CD14-positive monocyte (primary cell): ENCODE measurements at regions not wholly inside any gene's neighbourhood (a gene's known extent, or its start where the extent isn't known, plus 50 kb on each side); places are given as distances from the start of the nearest gene placed in this dataset.

Experiments
- DNase-seq, 3 donors: peaks; one replicate each; pipeline ENCODE4 v3.0.0-alpha.2; 2011 to 2022
- H2AFZ ChIP-seq: 2 replicates; pipeline ENCODE4 v1.6.0; 2012; ENCODE audit warnings: mild to moderate bottlenecking, low read depth, low read length, inconsistent platforms; ENCODE audit not compliant: insufficient read depth, poor library complexity, severe bottlenecking
- H3K27ac ChIP-seq, 2 donors: 1 replicate in 1 of 2; 2 replicates in 1 of 2; pipeline ENCODE4 v1.5.1; 2012 to 2013; ENCODE audit warnings: low read length in 2 of 2, control low read depth in 1 of 2, inconsistent platforms in 1 of 2, low read depth in 1 of 2, mild to moderate bottlenecking in 1 of 2
- H3K27me3 ChIP-seq, 2 donors: one replicate each; pipeline versions ENCODE4 v1.6.0 to v1.6.1; 2011 to 2013; ENCODE audit warnings: low read length in 2 of 2; ENCODE audit not compliant: control insufficient read depth in 2 of 2, insufficient read depth in 2 of 2
- H3K36me3 ChIP-seq, 2 donors: replicated peaks in 1 of 2; 1 replicate in 1 of 2; 2 replicates in 1 of 2; pipeline versions ENCODE4 v1.5.1 to v1.6.1; 2012 to 2013; ENCODE audit warnings: low read length in 2 of 2, control low read depth in 1 of 2, inconsistent platforms in 1 of 2, mild to moderate bottlenecking in 1 of 2; ENCODE audit not compliant: insufficient read depth in 2 of 2, control insufficient read depth in 1 of 2
- H3K4me1 ChIP-seq, 2 donors: 1 replicate in 1 of 2; 2 replicates in 1 of 2; pipeline versions ENCODE4 v1.5.1 to v1.6.1; 2012 to 2013; ENCODE audit warnings: low read length in 2 of 2, control low read depth in 1 of 2, inconsistent platforms in 1 of 2, mild to moderate bottlenecking in 1 of 2, moderate library complexity in 1 of 2; ENCODE audit not compliant: insufficient read depth in 2 of 2, control insufficient read depth in 1 of 2
- H3K4me2 ChIP-seq: replicated peaks from 2 replicates; pipeline ENCODE3; 2012; ENCODE audit warnings: low read length, moderate library complexity, mild to moderate bottlenecking; ENCODE audit not compliant: poor library complexity, severe bottlenecking; ENCODE audit errors: extremely low read depth
- H3K4me3 ChIP-seq, 3 experiments: fragments of 200-600 bp in 1 of 3; sonication (generic) in 1 of 3; replicated peaks in 1 of 3; 1 replicate in 2 of 3; 2 replicates in 1 of 3; pipeline ENCODE4 v1.5.1; 2011 to 2013; ENCODE audit warnings: low read length in 3 of 3, mild to moderate bottlenecking in 3 of 3, control low read depth in 2 of 3, low read depth in 2 of 3, inconsistent platforms in 1 of 3, moderate library complexity in 1 of 3
- H3K79me2 ChIP-seq: 2 replicates; pipeline ENCODE4 v1.6.0; 2012; ENCODE audit warnings: mild to moderate bottlenecking, control low read depth, inconsistent platforms, low read length, moderate library complexity; ENCODE audit not compliant: insufficient read depth
- H3K9ac ChIP-seq: 2 replicates; pipeline ENCODE4 v1.6.0; 2017; ENCODE audit warnings: low read length, mild to moderate bottlenecking; ENCODE audit not compliant: insufficient read depth, poor library complexity, severe bottlenecking
- H3K9me3 ChIP-seq, 2 donors: replicated peaks in 1 of 2; 1 replicate in 1 of 2; 2 replicates in 1 of 2; pipeline versions ENCODE4 v1.5.1 to v1.6.1; 2012 to 2013; ENCODE audit warnings: low read length in 2 of 2, control low read depth in 1 of 2; ENCODE audit not compliant: control insufficient read depth in 1 of 2, insufficient read depth in 1 of 2
- H4K20me1 ChIP-seq: 2 replicates; pipeline ENCODE4 v1.6.0; 2012; ENCODE audit warnings: mild to moderate bottlenecking, low read length, control low read depth, moderate library complexity; ENCODE audit not compliant: insufficient read depth
- H3K27ac Mint-ChIP-seq, 7 donors: one replicate each; pipeline ENCODE4 v1.8.0; 2020; ENCODE audit warnings: mild to moderate bottlenecking in 7 of 7, mixed read lengths in 7 of 7, moderate library complexity in 6 of 7, inconsistent platforms in 2 of 7
- H3K27me3 Mint-ChIP-seq, 3 donors: one replicate each; pipeline ENCODE4 v1.8.0; 2021 to 2022; ENCODE audit warnings: low read depth in 3 of 3, mild to moderate bottlenecking in 3 of 3, mixed read lengths in 3 of 3, moderate library complexity in 3 of 3, inconsistent platforms in 1 of 3
- H3K36me3 Mint-ChIP-seq, 2 donors: one replicate each; pipeline ENCODE4 v1.8.0; 2020; ENCODE audit warnings: mixed read lengths in 2 of 2, inconsistent platforms in 1 of 2, mild to moderate bottlenecking in 1 of 2
- H3K4me1 Mint-ChIP-seq: one replicate; pipeline ENCODE4 v1.8.0; 2020; ENCODE audit warnings: mild to moderate bottlenecking, mixed read lengths
- H3K4me3 Mint-ChIP-seq, 2 donors: one replicate each; pipeline ENCODE4 v1.8.0; 2020; ENCODE audit warnings: mild to moderate bottlenecking in 2 of 2, mixed read lengths in 2 of 2, moderate library complexity in 1 of 2
- H3K9me3 Mint-ChIP-seq, 7 donors: one replicate each; pipeline ENCODE4 v1.8.0; 2020 to 2022; ENCODE audit warnings: mixed read lengths in 7 of 7, mild to moderate bottlenecking in 6 of 7, moderate library complexity in 6 of 7, inconsistent platforms in 2 of 7
- WGBS: methylation state at CpG from one replicate; pipeline ENCODE4 v1.1.5; 2013; ENCODE audit warnings: missing lambda C conversion rate; ENCODE audit not compliant: insufficient coverage; 5-methylcytosine and 5-hydroxymethylcytosine counted together
- intact Hi-C, 2 donors: fragments of 100-400 bp; cut with micrococcal nuclease; formaldehyde crosslinking; loops; one replicate each; pipeline versions ENCODE4 v1.15.0 to v1.15.1; 2023
- TF ChIP-seq, protein P1 (sequence below): fragments of 200-600 bp; IDR thresholded peaks from one replicate; pipeline ENCODE4 v1.8.0; 2022; ENCODE audit warnings: antibody characterized with exemption, mild to moderate bottlenecking

DNA sequence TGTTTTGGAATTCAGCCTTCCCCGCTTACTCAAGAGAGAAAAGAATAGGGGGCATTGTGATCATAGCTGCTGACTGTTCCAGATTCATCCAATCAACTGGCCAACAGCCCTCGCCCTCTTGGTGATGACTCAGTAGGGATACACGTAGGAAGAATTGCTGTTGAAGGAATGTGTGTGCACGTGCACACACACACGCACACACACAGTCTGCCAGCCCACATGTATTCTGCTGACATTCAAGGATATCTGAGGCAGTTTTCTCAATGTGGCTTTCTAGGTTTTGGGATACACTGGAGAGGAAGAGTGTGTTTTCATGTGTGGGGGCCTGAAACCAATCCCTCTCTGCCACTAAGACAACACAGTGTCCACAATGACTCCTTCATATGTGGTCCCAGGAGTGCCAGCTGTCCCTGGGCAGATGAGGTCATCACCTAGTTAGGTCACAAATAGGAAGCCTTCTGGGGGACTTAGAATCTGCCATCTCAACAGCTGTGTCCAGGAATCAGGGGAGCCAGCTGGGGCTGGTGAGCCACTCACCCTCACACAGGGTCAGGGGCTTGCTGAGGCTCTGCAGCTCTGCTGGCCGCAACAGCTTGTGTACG is 352.6 kb downstream of the SS18 start:
- H3K27me3 ChIP-seq: no peaks in the 10 kb centered on the region
- no peak overlapping the region for H3K9ac ChIP-seq
- no peaks in the 10 kb centered on the region for H3K4me1 ChIP-seq
- no peak for DNase-seq
- H2AFZ ChIP-seq: no peak overlapping the region
- Mint-ChIP-seq H3K27me3 (peaks cover 0 to 2% (median 1%) of the 10 kb centered on the region in 3 donors), H3K4me3 (no peak overlapping the region), H3K9me3 (peaks cover 0 to 20% (median 8%) of the 10 kb centered on the region in 7 donors), H3K27ac (no peak overlapping the region), H3K36me3 (no peaks in the 10 kb centered on the region), H3K4me1 (no peaks in the 10 kb centered on the region)
- no peaks in the 10 kb centered on the region for H3K79me2 ChIP-seq
- peaks cover 0 to 3% of the 10 kb centered on the region in 2 donors for H3K9me3 ChIP-seq
- no peak overlapping the region for H3K27ac ChIP-seq
- H3K36me3 ChIP-seq: no peaks in the 10 kb centered on the region
- H3K4me3 ChIP-seq: no peak overlapping the region
- H4K20me1 ChIP-seq: no peaks in the 10 kb centered on the region
- TF ChIP-seq, protein P1, sequence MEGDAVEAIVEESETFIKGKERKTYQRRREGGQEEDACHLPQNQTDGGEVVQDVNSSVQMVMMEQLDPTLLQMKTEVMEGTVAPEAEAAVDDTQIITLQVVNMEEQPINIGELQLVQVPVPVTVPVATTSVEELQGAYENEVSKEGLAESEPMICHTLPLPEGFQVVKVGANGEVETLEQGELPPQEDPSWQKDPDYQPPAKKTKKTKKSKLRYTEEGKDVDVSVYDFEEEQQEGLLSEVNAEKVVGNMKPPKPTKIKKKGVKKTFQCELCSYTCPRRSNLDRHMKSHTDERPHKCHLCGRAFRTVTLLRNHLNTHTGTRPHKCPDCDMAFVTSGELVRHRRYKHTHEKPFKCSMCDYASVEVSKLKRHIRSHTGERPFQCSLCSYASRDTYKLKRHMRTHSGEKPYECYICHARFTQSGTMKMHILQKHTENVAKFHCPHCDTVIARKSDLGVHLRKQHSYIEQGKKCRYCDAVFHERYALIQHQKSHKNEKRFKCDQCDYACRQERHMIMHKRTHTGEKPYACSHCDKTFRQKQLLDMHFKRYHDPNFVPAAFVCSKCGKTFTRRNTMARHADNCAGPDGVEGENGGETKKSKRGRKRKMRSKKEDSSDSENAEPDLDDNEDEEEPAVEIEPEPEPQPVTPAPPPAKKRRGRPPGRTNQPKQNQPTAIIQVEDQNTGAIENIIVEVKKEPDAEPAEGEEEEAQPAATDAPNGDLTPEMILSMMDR: no peak
- no peak overlapping the region for H3K4me2 ChIP-seq
- intact Hi-C loops: no loop called here
- WGBS: 91% methylated on average over 5 of the region's 7 CpGs

DNA sequence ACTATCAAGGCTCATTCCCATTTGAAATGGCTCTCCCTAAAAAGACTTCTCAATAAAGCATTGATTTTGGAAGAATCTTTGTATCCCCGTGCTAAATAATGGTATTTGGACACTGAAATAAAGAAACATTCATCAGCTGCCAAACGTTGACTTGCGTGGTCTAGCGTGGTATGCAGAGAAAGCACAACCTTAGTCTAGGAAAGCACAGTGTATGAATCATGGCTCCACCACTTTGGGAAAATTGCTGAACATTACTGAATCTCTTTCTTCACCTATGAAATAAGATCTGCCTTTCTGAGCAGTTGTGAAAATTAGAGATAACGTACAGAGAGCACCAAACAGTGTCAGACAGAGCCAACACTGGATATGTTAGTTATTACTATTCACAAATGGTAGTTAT is 353.9 kb downstream of the SS18 start:
- TF ChIP-seq, protein P1: no peak
- Mint-ChIP-seq H3K9me3 (peaks cover 0 to 17% (median 8%) of the 10 kb centered on the region in 7 donors), H3K27me3 (peaks cover 0 to 2% (median 1%) of the 10 kb centered on the region in 3 donors), H3K4me1 (no peaks in the 10 kb centered on the region), H3K36me3 (no peaks in the 10 kb centered on the region), H3K4me3 (no peak overlapping the region), H3K27ac (no peak overlapping the region)
- 100% methylated on average over 2 of the region's 5 CpGs for WGBS
- no peaks in the 10 kb centered on the region for H3K36me3 ChIP-seq
- H3K9ac ChIP-seq: no peak overlapping the region
- H3K27ac ChIP-seq: no peak overlapping the region
- H3K4me1 ChIP-seq: no peaks in the 10 kb centered on the region
- H2AFZ ChIP-seq: no peak overlapping the region
- no peaks in the 10 kb centered on the region for H3K79me2 ChIP-seq
- H3K9me3 ChIP-seq: peaks cover 0 to 3% of the 10 kb centered on the region in 2 donors
- DNase-seq: no peak
- H4K20me1 ChIP-seq: no peaks in the 10 kb centered on the region
- no peaks in the 10 kb centered on the region for H3K27me3 ChIP-seq
- no peak overlapping the region for H3K4me3 ChIP-seq
- H3K4me2 ChIP-seq: no peak overlapping the region
- intact Hi-C loops: no loop called here
